HG02943 (cell line): ENCODE measurements at regions not wholly inside any gene's neighbourhood (a gene's known extent, or its start where the extent isn't known, plus 50 kb on each side); places are given as distances from the start of the nearest gene placed in this dataset.

Experiments
- ATAC-seq: cut with Tn5 transposase; IDR thresholded peaks from one replicate; pipeline ENCODE4 v1.9.1; 2021; ENCODE audit warnings: mild to moderate bottlenecking, low read depth, moderate library complexity; ENCODE audit not compliant: unreplicated experiment

- ATAC-seq, result no peak
Measured at GRCh38 chr3:189040656-189041335, 131.0 kb upstream of the TPRG1 start.

- ATAC-seq, result peak; percentile 87
Measured at GRCh38 chr3:189041482-189042090, 130.2 kb upstream of the TPRG1 start.

GRCh38 chr3:189042832-189043231, 128.9 kb upstream of the TPRG1 start:
- no peak for ATAC-seq

- no peak for ATAC-seq
Measured at GRCh38 chr3:189049458-189050236, 122.1 kb upstream of the TPRG1 start.

- ATAC-seq, result no peak
Measured at GRCh38 chr3:189053322-189053721, 118.4 kb upstream of the TPRG1 start.

GRCh38 chr3:189056646-189057335, 115.0 kb upstream of the TPRG1 start:
- ATAC-seq, result no peak

- no peak for ATAC-seq
Measured at GRCh38 chr3:189057369-189057768, 114.4 kb upstream of the TPRG1 start.

- no peak for ATAC-seq
Measured at GRCh38 chr3:189058071-189058470, 113.7 kb upstream of the TPRG1 start.

- no peak for ATAC-seq
Measured at GRCh38 chr3:189070965-189071364, 100.8 kb upstream of the TPRG1 start.

GRCh38 chr3:189071446-189071845, 100.3 kb upstream of the TPRG1 start:
- no peak for ATAC-seq

- ATAC-seq, result no peak
Measured at GRCh38 chr3:189076449-189076848, 95.3 kb upstream of the TPRG1 start.

GRCh38 chr3:189080745-189081144, 91.0 kb upstream of the TPRG1 start:
- ATAC-seq, result no peak

- ATAC-seq, result no peak
Measured at GRCh38 chr3:189082666-189083427, 88.9 kb upstream of the TPRG1 start.

GRCh38 chr3:189084620-189085019, 87.2 kb upstream of the TPRG1 start:
- no peak for ATAC-seq

GRCh38 chr3:189092547-189092946, 79.2 kb upstream of the TPRG1 start:
- ATAC-seq, result no peak

GRCh38 chr3:189094539-189094938, 77.2 kb upstream of the TPRG1 start:
- ATAC-seq, result no peak

- ATAC-seq, result no peak
Measured at GRCh38 chr3:189096092-189096491, 75.7 kb upstream of the TPRG1 start.

GRCh38 chr3:189099031-189099471, 72.7 kb upstream of the TPRG1 start:
- ATAC-seq, result no peak

GRCh38 chr3:189099505-189100290, 72.1 kb upstream of the TPRG1 start:
- no peak for ATAC-seq
